Testis (tissue), 2 donors: ENCODE measurements at regions not wholly inside any gene's neighbourhood (a gene's known extent, or its start where the extent isn't known, plus 50 kb on each side); places are given as distances from the start of the nearest gene placed in this dataset.

ENCODE experiments used
- CTCF ChIP-seq, 3 experiments: fragments of 450-650 bp in 2 of 3; fragments of 200-600 bp in 1 of 3; sonication (generic) in 1 of 3; IDR thresholded peaks; one replicate each; pipeline ENCODE4 v1.5.1; 2016 to 2019; ENCODE audit warnings: antibody characterized with exemption in 3 of 3, mild to moderate bottlenecking in 2 of 3, moderate library complexity in 1 of 3
- POLR2A ChIP-seq: fragments of 450-650 bp; IDR thresholded peaks from one replicate; pipeline ENCODE4 v1.6.1; 2017; ENCODE audit warnings: antibody characterized with exemption, mild to moderate bottlenecking, moderate library complexity

GRCh38 chr12:3365463-3366411 lies 125.3 kb upstream of the PRMT8 start:
- no peak for TF ChIP-seq CTCF (IDR thresholded peaks at IDR 0.05)
- no peak for TF ChIP-seq POLR2A
